ES-I3 (cell line): ENCODE measurements at regions not wholly inside any gene's neighbourhood (a gene's known extent, or its start where the extent isn't known, plus 50 kb on each side); places are given as distances from the start of the nearest gene placed in this dataset.

Experiments used
- H3K36me3 ChIP-seq: 2 replicates; pipeline ENCODE4 v1.6.1; 2013; ENCODE audit warnings: mild to moderate bottlenecking, low read length, control low read depth, moderate library complexity; ENCODE audit not compliant: insufficient read depth
- H3K4me1 ChIP-seq: 2 replicates; pipeline ENCODE4 v1.6.1; 2013; ENCODE audit warnings: mild to moderate bottlenecking, control low read depth, low read length; ENCODE audit not compliant: insufficient read depth
- H3K9ac ChIP-seq: 2 replicates; pipeline ENCODE4 v1.6.1; 2013; ENCODE audit warnings: low read depth, mild to moderate bottlenecking, low read length, moderate library complexity
- H3K9me3 ChIP-seq: 2 replicates; pipeline ENCODE4 v1.6.1; 2013; ENCODE audit warnings: mild to moderate bottlenecking, low read length, moderate library complexity; ENCODE audit not compliant: control insufficient read depth, insufficient read depth

DNA sequence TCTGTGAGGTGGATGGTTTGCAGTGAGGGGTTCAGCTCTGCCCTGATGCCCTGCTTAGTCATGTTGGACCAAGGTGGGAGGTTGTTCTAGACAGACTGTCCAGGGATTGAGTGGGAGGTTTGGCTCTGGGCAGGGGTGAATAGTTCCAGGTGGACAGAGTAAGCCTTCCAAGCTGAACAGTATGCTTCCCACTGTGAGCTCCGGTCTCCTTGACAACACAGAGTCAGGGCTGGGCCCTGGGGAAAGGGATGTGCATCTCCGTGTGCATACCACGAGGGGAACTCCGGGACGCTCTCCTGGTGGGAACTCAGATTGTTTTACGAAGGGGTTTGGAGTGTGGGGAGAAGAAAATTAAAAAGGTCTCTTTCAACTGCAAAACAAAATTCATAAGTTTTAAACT lies 174.7 kb downstream of the DHX35 start:
- no peaks in the 10 kb centered on the region for H3K4me1 ChIP-seq
- H3K9ac ChIP-seq = no peak overlapping the region
- H3K9me3 ChIP-seq = no peaks in the 10 kb centered on the region
- H3K36me3 ChIP-seq = no peaks in the 10 kb centered on the region

DNA sequence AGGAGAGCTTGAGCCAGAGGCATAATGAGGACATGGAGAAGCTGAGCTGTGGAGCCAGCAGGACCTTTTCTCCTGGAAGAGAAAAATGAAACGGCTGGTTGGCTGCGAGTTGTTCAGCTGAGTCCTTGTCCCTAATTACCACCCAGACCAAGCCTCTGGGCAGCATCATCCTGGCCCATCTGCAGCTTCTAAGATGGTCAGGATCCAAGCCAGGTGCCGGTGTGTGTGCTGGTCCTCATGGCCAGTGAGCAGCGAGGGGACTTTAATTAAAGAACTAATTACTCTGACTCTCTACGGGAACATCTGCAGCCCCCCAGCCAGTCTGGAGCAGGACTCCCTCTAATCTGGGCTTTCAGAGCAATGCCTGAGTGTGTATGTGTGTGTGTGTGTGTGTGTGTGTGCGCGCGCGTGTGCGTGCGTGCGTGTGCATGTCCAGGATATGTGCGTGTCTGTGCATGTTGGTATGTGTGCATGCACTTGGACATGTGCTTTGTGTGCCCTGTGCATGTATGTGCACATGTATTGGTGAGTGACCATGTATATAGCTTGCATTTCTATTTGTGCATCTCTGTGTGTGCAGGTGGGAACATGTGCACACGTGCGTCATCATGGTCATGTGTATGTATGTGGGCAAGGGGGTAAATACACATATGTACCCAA lies 173.9 kb downstream of the DHX35 start:
- no peak overlapping the region for H3K9ac ChIP-seq
- H3K4me1 ChIP-seq = 0 out of 2 replicates have a peak, but pooled peaks cover 4% of the 10 kb centered on the region
- H3K9me3 ChIP-seq = no peaks in the 10 kb centered on the region
- no peaks in the 10 kb centered on the region for H3K36me3 ChIP-seq

DNA sequence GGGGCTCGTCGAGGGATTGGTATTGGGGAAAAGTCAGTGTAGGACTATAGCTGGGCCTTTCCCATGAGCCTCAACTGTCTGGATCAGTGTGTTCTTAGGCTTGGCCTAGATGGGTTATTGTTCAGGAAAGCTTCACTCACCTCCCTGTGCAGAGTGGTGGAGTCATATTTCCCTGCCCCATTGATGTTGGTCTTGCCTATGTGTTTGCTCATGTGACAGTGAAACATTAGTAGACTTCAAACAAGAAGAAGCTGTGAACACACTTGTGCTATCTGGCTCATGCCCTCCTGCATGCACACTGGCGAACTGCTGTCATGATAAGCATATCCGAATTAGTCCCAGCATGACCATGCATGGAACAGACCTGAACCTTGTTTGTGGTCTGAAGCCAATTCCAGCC lies 171.1 kb downstream of the DHX35 start:
- Histone ChIP-seq H3K36me3 (no peaks in the 10 kb centered on the region), H3K9ac (no peak overlapping the region), H3K9me3 (no peaks in the 10 kb centered on the region), H3K4me1 (0 out of 2 replicates have a peak, but pooled peaks cover 7% of the 10 kb centered on the region)

DNA sequence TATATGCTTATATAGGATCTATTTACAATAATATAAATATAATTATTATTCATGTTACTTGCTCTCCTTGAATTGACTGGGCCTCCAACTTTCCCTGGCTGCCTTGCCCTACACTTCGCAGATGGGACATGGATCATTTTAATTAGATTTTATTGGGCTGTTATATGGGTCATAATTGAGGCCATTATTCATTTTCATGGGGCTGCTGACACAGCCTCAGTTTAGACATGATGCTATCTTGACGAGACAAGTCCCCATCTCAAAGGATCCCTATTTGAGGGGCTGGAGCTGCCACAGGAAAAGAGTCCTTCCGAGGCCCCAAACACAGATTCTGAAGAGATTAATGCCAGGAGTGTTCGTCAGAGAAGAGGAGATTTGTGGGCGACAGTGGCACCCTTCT lies 170.4 kb downstream of the DHX35 start:
- H3K4me1 ChIP-seq = 0 out of 2 replicates have a peak, but pooled peaks cover 7% of the 10 kb centered on the region
- no peaks in the 10 kb centered on the region for H3K9me3 ChIP-seq
- no peak overlapping the region for H3K9ac ChIP-seq
- H3K36me3 ChIP-seq = no peaks in the 10 kb centered on the region

GRCh38 chr20:39132093-39132492 lies 169.9 kb downstream of the DHX35 start:
- Histone ChIP-seq H3K36me3 (no peaks in the 10 kb centered on the region), H3K4me1 (0 out of 2 replicates have a peak, but pooled peaks cover 7% of the 10 kb centered on the region), H3K9ac (no peak overlapping the region), H3K9me3 (no peaks in the 10 kb centered on the region)

DNA sequence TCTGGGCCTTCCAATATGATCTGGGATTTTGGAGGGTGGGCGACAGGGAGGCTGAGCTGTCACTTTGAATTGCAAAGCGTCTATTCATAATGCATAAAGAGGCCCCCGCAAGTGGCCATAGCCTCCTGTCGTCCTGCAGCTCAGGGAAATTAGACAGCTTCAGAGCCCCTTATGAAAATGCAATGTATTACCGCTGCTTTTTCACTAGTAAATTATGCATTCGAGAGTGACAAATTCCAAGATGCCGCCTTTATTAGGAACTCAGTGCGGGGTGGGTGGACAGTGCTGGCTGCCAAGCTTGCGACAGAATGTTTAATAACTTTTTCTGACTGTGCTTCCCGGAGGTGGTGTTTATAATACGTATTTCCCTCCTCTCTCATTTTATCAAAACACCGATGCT lies 168.5 kb downstream of the DHX35 start:
- H3K9me3 ChIP-seq = no peaks in the 10 kb centered on the region
- no peak overlapping the region for H3K9ac ChIP-seq
- H3K4me1 ChIP-seq = 0 out of 2 replicates have a peak, but pooled peaks cover 7% of the 10 kb centered on the region
- H3K36me3 ChIP-seq = no peaks in the 10 kb centered on the region

- no peak overlapping the region for H3K9ac ChIP-seq
- H3K36me3 ChIP-seq = no peaks in the 10 kb centered on the region
- no peaks in the 10 kb centered on the region for H3K9me3 ChIP-seq
- 0 out of 2 replicates have a peak, but pooled peaks cover 7% of the 10 kb centered on the region for H3K4me1 ChIP-seq
Observed at GRCh38 chr20:39129523-39129922, 167.4 kb downstream of the DHX35 start.

GRCh38 chr20:39124064-39124463 lies 161.9 kb downstream of the DHX35 start:
- Histone ChIP-seq H3K9ac (no peak overlapping the region), H3K4me1 (peaks cover 11% of the 10 kb centered on the region), H3K36me3 (no peaks in the 10 kb centered on the region), H3K9me3 (no peaks in the 10 kb centered on the region)

- Histone ChIP-seq H3K36me3 (no peaks in the 10 kb centered on the region), H3K9me3 (no peaks in the 10 kb centered on the region), H3K9ac (no peak overlapping the region), H3K4me1 (peaks cover 11% of the 10 kb centered on the region)
Observed at GRCh38 chr20:39123185-39123557, 161.0 kb downstream of the DHX35 start.

DNA sequence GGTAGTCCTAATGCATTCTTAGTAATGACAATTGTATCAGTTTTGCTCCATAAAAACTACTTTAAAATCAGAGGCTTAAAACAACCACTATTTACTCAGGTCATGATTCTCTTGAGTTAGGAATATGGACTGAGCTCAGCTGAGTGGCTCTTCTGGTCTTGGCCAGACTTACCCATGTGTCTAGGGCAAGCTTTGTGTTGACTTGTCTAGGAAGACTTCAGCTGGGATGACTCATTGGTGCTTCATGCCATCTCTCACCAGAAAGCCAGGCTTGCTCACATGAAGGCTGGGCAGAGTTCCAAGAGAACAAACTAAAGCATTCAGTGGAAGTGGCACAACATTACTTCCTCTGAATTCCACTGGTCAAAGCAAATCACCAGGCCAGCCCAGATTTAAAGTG lies 155.3 kb downstream of the DHX35 start:
- Histone ChIP-seq H3K9me3 (no peaks in the 10 kb centered on the region), H3K9ac (no peak overlapping the region), H3K36me3 (no peaks in the 10 kb centered on the region), H3K4me1 (peaks cover 4% of the 10 kb centered on the region)

- no peak overlapping the region for H3K9ac ChIP-seq
- H3K9me3 ChIP-seq = no peaks in the 10 kb centered on the region
- no peaks in the 10 kb centered on the region for H3K36me3 ChIP-seq
- no peaks in the 10 kb centered on the region; the same call in none of the 2 replicates for H3K4me1 ChIP-seq
Observed at GRCh38 chr20:39116020-39116419, 153.9 kb downstream of the DHX35 start.

DNA sequence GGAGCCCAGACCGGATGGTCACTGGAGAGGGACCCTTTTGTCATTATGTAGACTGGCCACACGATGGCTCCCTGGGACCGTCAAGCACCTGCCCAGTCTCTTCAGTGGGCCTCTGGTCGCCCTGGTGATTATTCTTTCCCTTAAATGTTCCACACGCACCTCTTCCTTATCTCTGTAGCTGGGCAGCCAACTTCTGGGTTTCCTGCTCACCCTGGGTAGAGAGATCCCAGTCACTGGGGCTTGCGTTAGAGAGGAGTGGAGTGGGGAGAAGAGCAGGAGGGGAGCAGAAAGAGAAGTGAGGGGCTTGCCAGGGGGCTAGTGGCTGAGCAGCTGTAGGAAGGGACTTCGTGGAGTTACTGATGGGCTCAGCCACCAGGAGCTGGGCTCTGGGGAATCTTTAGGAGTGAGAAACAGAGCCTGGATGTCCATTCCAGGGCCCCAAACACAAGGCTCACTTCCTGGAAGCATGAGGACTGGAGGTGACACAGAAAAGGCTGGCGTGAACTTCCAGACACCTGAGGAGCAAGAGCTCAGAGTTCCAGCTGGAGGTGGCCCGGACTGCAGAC lies 150.1 kb downstream of the DHX35 start:
- Histone ChIP-seq H3K36me3 (no peaks in the 10 kb centered on the region), H3K4me1 (peaks cover 14% of the 10 kb centered on the region), H3K9me3 (no peaks in the 10 kb centered on the region), H3K9ac (0 out of 2 replicates have a peak overlapping the region, but pooled peaks have one; percentile 11)

DNA sequence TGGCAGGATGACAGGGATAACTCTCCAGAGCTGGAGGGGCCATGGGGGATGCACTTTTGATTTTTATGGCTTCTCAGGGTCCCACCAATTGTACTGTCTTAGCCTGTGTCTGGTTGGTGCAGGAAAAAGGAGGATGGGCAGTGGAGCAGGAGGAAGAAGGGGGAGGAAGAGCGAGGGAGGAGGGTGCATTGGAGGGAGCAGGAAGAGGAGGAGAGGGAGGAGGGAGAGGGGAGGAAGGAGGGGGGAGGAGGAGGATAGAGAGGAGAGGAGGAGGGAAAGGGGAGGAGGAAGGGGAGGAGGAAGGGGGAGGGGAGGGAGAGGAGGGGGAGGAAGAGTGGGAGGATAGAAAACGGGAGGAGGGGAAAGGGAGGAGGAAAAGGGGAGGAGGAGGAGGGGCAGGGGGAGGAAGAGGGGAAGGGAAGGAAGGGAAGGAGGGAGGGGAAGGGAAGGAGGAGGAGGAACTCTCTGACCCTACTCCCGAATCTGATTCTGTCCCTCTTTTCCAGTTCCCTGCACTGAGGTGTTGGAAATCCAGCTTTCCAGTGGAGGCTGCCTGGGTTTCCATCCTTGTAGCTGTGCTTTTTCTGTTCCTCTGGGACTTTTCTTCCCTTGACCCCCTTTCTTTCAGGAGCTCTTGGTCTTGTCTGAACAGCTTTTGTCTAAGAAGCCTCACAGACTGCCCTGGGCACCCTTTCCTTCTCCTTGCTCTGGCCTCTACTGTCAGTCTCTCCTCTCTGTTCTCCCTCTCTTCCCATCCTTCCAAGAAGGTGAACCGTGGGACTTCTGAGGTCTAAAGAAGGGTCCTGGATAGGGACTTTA lies 149.4 kb downstream of the DHX35 start:
- 0 out of 2 replicates have a peak overlapping the region, but pooled peaks have one; percentile 11 for H3K9ac ChIP-seq

GRCh38 chr20:39110819-39111136 lies 148.6 kb downstream of the DHX35 start:
- Histone ChIP-seq H3K36me3 (no peaks in the 10 kb centered on the region), H3K9me3 (no peaks in the 10 kb centered on the region), H3K4me1 (peaks cover 14% of the 10 kb centered on the region), H3K9ac (no peak overlapping the region)

More for the DNA sequence above, 149.4 kb downstream of the DHX35 start:
- H3K36me3 ChIP-seq = no peaks in the 10 kb centered on the region
- H3K4me1 ChIP-seq = peaks cover 14% of the 10 kb centered on the region
- no peaks in the 10 kb centered on the region for H3K9me3 ChIP-seq
